ENCODE measurements at regions not wholly inside any gene's neighbourhood (a gene's known extent, or its start where the extent isn't known, plus 50 kb on each side); places are given as distances from the start of the nearest gene placed in this dataset.
"Not testable (repeated sequence)": the region's sequence is repeated elsewhere in the genome, so short reads cannot be mapped to it uniquely, and the experiment has no call there.

- DNase-seq (ENCODE audit: insufficient read length, low spot score) (no peak), FAIRE-seq (no peak)
- TF ChIP-seq CTCF (IDR thresholded peaks at IDR 0.05; ENCODE audit: insufficient read depth, missing control alignments) = no peak
These were observed 76.2 kb upstream of the IVNS1ABP start for GRCh38 chr1:185393205-185393604.

GRCh38 chr1:185388815-185389214 is 71.8 kb upstream of the IVNS1ABP start:
- DNase-seq (ENCODE audit: insufficient read length, low spot score) (no peak), FAIRE-seq (no peak)
- no peak for TF ChIP-seq CTCF (IDR thresholded peaks at IDR 0.05; ENCODE audit: insufficient read depth, missing control alignments)

GRCh38 chr1:185388346-185388745 is 71.3 kb upstream of the IVNS1ABP start:
- no peak for TF ChIP-seq CTCF (IDR thresholded peaks at IDR 0.05; ENCODE audit: insufficient read depth, missing control alignments)
- FAIRE-seq (no peak), DNase-seq (ENCODE audit: insufficient read length, low spot score) (no peak)

GRCh38 chr1:185385991-185386390 is 68.9 kb upstream of the IVNS1ABP start:
- DNase-seq (ENCODE audit: insufficient read length, low spot score) (no peak), FAIRE-seq (no peak)
- TF ChIP-seq CTCF (IDR thresholded peaks at IDR 0.05; ENCODE audit: insufficient read depth, missing control alignments) = no peak

GRCh38 chr1:185383805-185384204 is 66.8 kb upstream of the IVNS1ABP start:
- FAIRE-seq = not testable (repeated sequence)

GRCh38 chr1:185377831-185378230 is 60.8 kb upstream of the IVNS1ABP start:
- DNase-seq (ENCODE audit: insufficient read length, low spot score) (no peak), FAIRE-seq (no peak)
- no peak for TF ChIP-seq CTCF (IDR thresholded peaks at IDR 0.05; ENCODE audit: insufficient read depth, missing control alignments)

More at GRCh38 chr1:185383805-185384204, 66.8 kb upstream of the IVNS1ABP start:
- DNase-seq (ENCODE audit: insufficient read length, low spot score) = not testable (repeated sequence)

GRCh38 chr1:185376840-185377635 is 60.0 kb upstream of the IVNS1ABP start:
- no peak for TF ChIP-seq CTCF (IDR thresholded peaks at IDR 0.05; ENCODE audit: insufficient read depth, missing control alignments)
- no peak for DNase-seq (ENCODE audit: insufficient read length, low spot score)
- no peak for FAIRE-seq

Measured in D721Med (cell line).